Mesothelial cell of epicardium (in vitro differentiated cells): ENCODE measurements at regions not wholly inside any gene's neighbourhood (a gene's known extent, or its start where the extent isn't known, plus 50 kb on each side); places are given as distances from the start of the nearest gene placed in this dataset.
"Not testable (repeated sequence)": the region's sequence is repeated elsewhere in the genome, so short reads cannot be mapped to it uniquely, and the experiment has no call there.

Experiments
- DNase-seq, 2 experiments: peaks; one replicate each; pipeline ENCODE4 v3.0.0; 2021; ENCODE audit warnings: low spot score in 2 of 2; ENCODE audit not compliant: unreplicated experiment in 2 of 2
- H3K27ac Mint-ChIP-seq: 2 replicates; pipeline ENCODE4 v1.8.0; 2021; ENCODE audit warnings: mixed read lengths
- H3K27me3 Mint-ChIP-seq: 2 replicates; pipeline ENCODE4 v1.8.0; 2021; ENCODE audit warnings: low read depth, mixed read lengths
- H3K36me3 Mint-ChIP-seq: 2 replicates; pipeline ENCODE4 v1.8.0; 2021; ENCODE audit warnings: mixed read lengths
- H3K4me1 Mint-ChIP-seq: 2 replicates; pipeline ENCODE4 v1.8.0; 2021; ENCODE audit warnings: mixed read lengths
- H3K4me3 Mint-ChIP-seq: 2 replicates; pipeline ENCODE4 v1.8.0; 2021; ENCODE audit warnings: mild to moderate bottlenecking, moderate library complexity, mixed read lengths
- H3K9me3 Mint-ChIP-seq: 2 replicates; pipeline ENCODE4 v1.8.0; 2021; ENCODE audit warnings: mixed read lengths
- CTCF ChIP-seq: fragments of 200-600 bp; sonication (generic); IDR thresholded peaks from one replicate; pipeline ENCODE4 v1.5.0; 2021; ENCODE audit warnings: antibody characterized with exemption; ENCODE audit not compliant: unreplicated experiment

- no peak for TF ChIP-seq CTCF
- Mint-ChIP-seq H3K4me3 (no peak overlapping the region), H3K27me3 (peaks cover 11% of the 10 kb centered on the region), H3K4me1 (no peaks in the 10 kb centered on the region), H3K9me3 (no peaks in the 10 kb centered on the region), H3K27ac (no peak overlapping the region), H3K36me3 (no peaks in the 10 kb centered on the region)
- no peak for DNase-seq
These were observed 116.5 kb upstream of the MAP2 start for GRCh38 chr2:209307161-209308001.

GRCh38 chr2:209308415-209308814 is 115.4 kb upstream of the MAP2 start:
- Mint-ChIP-seq H3K4me1 (no peaks in the 10 kb centered on the region), H3K36me3 (no peaks in the 10 kb centered on the region), H3K4me3 (no peak overlapping the region), H3K9me3 (no peaks in the 10 kb centered on the region), H3K27ac (no peak overlapping the region), H3K27me3 (peaks cover 2% of the 10 kb centered on the region)
- no peak for DNase-seq
- TF ChIP-seq CTCF = no peak

- Mint-ChIP-seq H3K36me3 (no peaks in the 10 kb centered on the region), H3K4me3 (no peak overlapping the region), H3K9me3 (no peaks in the 10 kb centered on the region), H3K27ac (no peak overlapping the region), H3K4me1 (peaks cover 4% of the 10 kb centered on the region), H3K27me3 (no peaks in the 10 kb centered on the region)
- DNase-seq = no peak
- TF ChIP-seq CTCF = no peak
These were observed 111.9 kb upstream of the MAP2 start for GRCh38 chr2:209311948-209312347.

- H3K4me1 Mint-ChIP-seq, H3K36me3 Mint-ChIP-seq, DNase-seq, H3K9me3 Mint-ChIP-seq, H3K27me3 Mint-ChIP-seq, H3K4me3 Mint-ChIP-seq, H3K27ac Mint-ChIP-seq: not testable (repeated sequence)
These were observed 111.4 kb upstream of the MAP2 start for GRCh38 chr2:209312450-209312849.

GRCh38 chr2:209314653-209315052 is 109.2 kb upstream of the MAP2 start:
- Mint-ChIP-seq H3K4me1 (peaks cover 4% of the 10 kb centered on the region), H3K4me3 (no peak overlapping the region), H3K27ac (no peak overlapping the region), H3K9me3 (no peaks in the 10 kb centered on the region), H3K27me3 (no peaks in the 10 kb centered on the region), H3K36me3 (no peaks in the 10 kb centered on the region)
- no peak for TF ChIP-seq CTCF
- no peak for DNase-seq

- DNase-seq = no peak
- H3K36me3 Mint-ChIP-seq = no peaks in the 10 kb centered on the region
- peaks cover 4% of the 10 kb centered on the region for H3K4me1 Mint-ChIP-seq
- no peak overlapping the region for H3K27ac Mint-ChIP-seq
- no peaks in the 10 kb centered on the region for H3K27me3 Mint-ChIP-seq
- no peaks in the 10 kb centered on the region for H3K9me3 Mint-ChIP-seq
- no peak overlapping the region for H3K4me3 Mint-ChIP-seq
- TF ChIP-seq CTCF = no peak
These were observed 107.7 kb upstream of the MAP2 start for GRCh38 chr2:209316141-209316540.
